Coronary artery (tissue), 2 donors: ENCODE measurements at regions not wholly inside any gene's neighbourhood (a gene's known extent, or its start where the extent isn't known, plus 50 kb on each side); places are given as distances from the start of the nearest gene placed in this dataset.

Source experiments
- DNase-seq: peaks from one replicate; pipeline ENCODE4 v3.0.0-alpha.2; 2017; ENCODE audit warnings: low spot score
- H3K27ac ChIP-seq, 2 donors: fragments of 200-600 bp; sonication (generic); one replicate each; pipeline ENCODE4 v1.5.1; 2016 to 2019
- H3K4me3 ChIP-seq: fragments of 200-600 bp; sonication (generic); 2 replicates; pipeline ENCODE4 v1.5.1; 2016; ENCODE audit warnings: mild to moderate bottlenecking, moderate library complexity
- CTCF ChIP-seq: fragments of 200-600 bp; sonication (generic); IDR thresholded peaks from one replicate; pipeline ENCODE4 v1.5.1; 2019; ENCODE audit warnings: antibody characterized with exemption

DNA sequence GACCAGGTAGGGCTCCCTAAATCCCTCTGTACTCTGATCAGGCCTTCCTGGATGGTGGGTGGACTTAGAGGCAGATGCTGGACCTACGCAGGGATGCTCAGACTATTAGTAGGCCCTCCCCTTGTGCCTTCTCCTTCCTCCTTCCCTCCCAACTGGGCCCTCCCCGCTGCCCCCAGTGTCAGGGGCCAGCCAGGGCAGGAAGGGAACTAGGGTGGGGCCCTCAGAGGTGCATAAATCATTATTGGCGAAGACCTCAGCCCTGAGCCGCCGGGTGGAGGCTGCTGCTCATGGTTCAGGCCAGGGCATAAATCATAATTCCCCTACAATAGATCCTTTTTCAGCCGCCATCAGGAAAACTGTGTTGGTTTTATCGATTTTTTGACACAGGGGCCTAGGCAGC lies 81.4 kb downstream of the MRM1 start:
- H3K27ac ChIP-seq: no peak overlapping the region
- TF ChIP-seq CTCF: no peak
- no peak overlapping the region for H3K4me3 ChIP-seq
- no peak for DNase-seq

GRCh38 chr17:36683387-36683786 lies 82.0 kb downstream of the MRM1 start:
- no peak overlapping the region for H3K27ac ChIP-seq
- no peak for DNase-seq
- no peak overlapping the region for H3K4me3 ChIP-seq
- TF ChIP-seq CTCF: no peak

- no peak overlapping the region for H3K27ac ChIP-seq
- TF ChIP-seq CTCF: no peak
- no peak overlapping the region for H3K4me3 ChIP-seq
- DNase-seq: no peak
Observed at GRCh38 chr17:36684134-36684533, 82.8 kb downstream of the MRM1 start.

GRCh38 chr17:36686123-36686669 lies 84.8 kb downstream of the MRM1 start:
- no peak for TF ChIP-seq CTCF
- DNase-seq: no peak
- H3K4me3 ChIP-seq: no peak overlapping the region
- H3K27ac ChIP-seq: no peak overlapping the region

DNA sequence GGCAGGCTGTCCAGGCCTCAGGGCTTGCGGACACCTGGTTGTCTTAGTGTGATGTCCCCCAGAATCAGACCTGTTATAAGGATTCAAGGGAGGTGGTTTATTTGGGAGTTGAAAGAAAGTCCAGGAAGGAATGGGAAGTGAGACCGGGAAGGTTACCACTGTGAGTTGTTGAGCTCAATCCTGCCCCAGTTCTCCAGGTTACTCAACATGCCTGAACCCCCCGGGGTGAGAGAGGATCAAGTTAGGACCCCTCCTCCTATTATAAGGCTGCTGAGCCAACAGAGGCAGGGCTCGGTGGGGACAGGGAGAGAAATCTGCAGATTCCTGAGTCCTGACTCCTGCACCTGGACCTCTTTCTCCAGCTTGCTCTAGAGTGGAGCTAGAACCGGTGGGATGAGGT lies 86.4 kb downstream of the MRM1 start:
- TF ChIP-seq CTCF: no peak

DNA sequence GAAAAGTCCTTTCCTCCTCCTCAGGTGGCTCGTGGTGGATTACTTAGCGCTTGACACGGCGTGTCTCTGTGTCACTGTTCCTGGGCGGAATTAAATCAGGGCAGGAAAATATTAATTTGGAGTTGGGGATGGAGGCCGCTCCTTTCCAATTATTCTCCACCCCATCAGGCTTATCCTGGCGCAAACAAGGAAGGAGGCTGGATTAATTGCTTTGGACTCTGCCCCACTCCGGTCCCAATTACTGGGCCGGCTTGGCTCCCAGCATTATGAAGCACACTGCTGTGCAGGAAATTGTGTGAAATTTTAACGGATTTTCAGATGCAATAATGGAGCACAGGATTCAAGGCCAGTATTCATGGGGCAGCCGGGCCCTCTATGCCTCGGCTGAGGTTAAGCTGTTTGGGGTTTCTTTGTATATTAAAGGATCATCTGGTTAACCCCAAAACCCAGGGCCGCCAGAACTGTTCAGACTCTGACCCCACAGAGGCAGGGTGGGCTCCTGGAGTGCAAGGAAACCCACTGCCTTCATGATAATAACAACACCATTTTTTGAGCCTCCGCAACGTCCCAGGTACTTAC lies 87.8 kb downstream of the MRM1 start:
- Histone ChIP-seq H3K4me3 (no peak overlapping the region), H3K27ac (no peak overlapping the region)
- no peak for TF ChIP-seq CTCF
- DNase-seq: no peak

More for the DNA sequence above, 86.4 kb downstream of the MRM1 start:
- no peak overlapping the region for H3K27ac ChIP-seq
- DNase-seq: no peak
- H3K4me3 ChIP-seq: no peak overlapping the region

GRCh38 chr17:36690190-36690589 lies 88.8 kb downstream of the MRM1 start:
- H3K4me3 ChIP-seq: no peak overlapping the region
- H3K27ac ChIP-seq: no peak overlapping the region
- no peak for DNase-seq
- TF ChIP-seq CTCF: no peak
